Adrenal gland (tissue), 9 donors: ENCODE measurements at regions not wholly inside any gene's neighbourhood (a gene's known extent, or its start where the extent isn't known, plus 50 kb on each side); places are given as distances from the start of the nearest gene placed in this dataset.

ENCODE experiments used
- DNase-seq, 7 donors: peaks; one replicate each; pipeline ENCODE4 v3.0.0-alpha.2; 2019 to 2020
- H3K27ac ChIP-seq, 5 donors: fragments of 200-600 bp; sonication (generic) in 4 of 5; 1 replicate in 3 of 5; 2 replicates in 2 of 5; pipeline versions ENCODE4 v1.5.1 to v1.8.0; 2016 to 2020; ENCODE audit warnings: mild to moderate bottlenecking in 1 of 5
- H3K27me3 ChIP-seq: fragments of 200-600 bp; 2 replicates; pipeline ENCODE4 v1.8.0; 2021
- H3K36me3 ChIP-seq, 2 donors: fragments of 200-600 bp; replicated peaks in 1 of 2; 1 replicate in 1 of 2; 2 replicates in 1 of 2; pipeline versions ENCODE4 v1.5.1 to v1.8.0; 2018 to 2022
- H3K4me1 ChIP-seq, 2 donors: fragments of 200-600 bp; replicated peaks in 1 of 2; 1 replicate in 1 of 2; 2 replicates in 1 of 2; pipeline versions ENCODE4 v1.5.1 to v1.8.0; 2018 to 2021
- H3K4me3 ChIP-seq, 4 donors: fragments of 200-600 bp; sonication (generic) in 3 of 4; one replicate each; pipeline ENCODE4 v1.5.1; 2016 to 2018
- H3K9me3 ChIP-seq, 3 donors: fragments of 200-600 bp; sonication (generic) in 1 of 3; replicated peaks in 1 of 3; 1 replicate in 2 of 3; 2 replicates in 1 of 3; pipeline versions ENCODE4 v1.5.1 to v1.8.0; 2016 to 2021
- POLR2A ChIP-seq, 2 donors: fragments of 450-650 bp; IDR thresholded peaks; one replicate each; pipeline ENCODE4 v1.6.1; 2017; ENCODE audit warnings: antibody characterized with exemption in 2 of 2, mild to moderate bottlenecking in 2 of 2, moderate library complexity in 1 of 2
- WGBS, 4 donors: extraction: QIAGEN DNeasy Blood & Tissue Kit in 2 of 4; methylation state at CpG; one replicate each; pipeline versions ENCODE4 v1.1.5 to v1.1.7; 2013 to 2017; 5-methylcytosine and 5-hydroxymethylcytosine counted together
- intact Hi-C, 2 donors: fragments of 100-400 bp; cut with DNase I; formaldehyde crosslinking; loops; one replicate each; pipeline versions ENCODE4 v1.14.1 to v1.15.0; 2022 to 2023
- TF ChIP-seq, protein P1 (sequence below), 6 experiments: fragments of 450-650 bp in 4 of 6; fragments of 200-600 bp in 2 of 6; sonication (generic) in 1 of 6; IDR thresholded peaks; 1 replicate in 5 of 6; 2 replicates in 1 of 6; pipeline versions ENCODE4 v1.5.1 to v1.8.0; 2016 to 2021; ENCODE audit warnings: antibody characterized with exemption in 6 of 6, mild to moderate bottlenecking in 2 of 6, moderate library complexity in 1 of 6
- donor health status: healthy with polysubstance abuse.
- donor health status: Bipolar disorder and iron deficiency.
- donor health status: DM: yes; HTN: yes; CAD: no.
- donor health status: DM: no; HTN: no; CAD: no.
- donor health status: DM: no; HTN: no; CAD: no.

DNA sequence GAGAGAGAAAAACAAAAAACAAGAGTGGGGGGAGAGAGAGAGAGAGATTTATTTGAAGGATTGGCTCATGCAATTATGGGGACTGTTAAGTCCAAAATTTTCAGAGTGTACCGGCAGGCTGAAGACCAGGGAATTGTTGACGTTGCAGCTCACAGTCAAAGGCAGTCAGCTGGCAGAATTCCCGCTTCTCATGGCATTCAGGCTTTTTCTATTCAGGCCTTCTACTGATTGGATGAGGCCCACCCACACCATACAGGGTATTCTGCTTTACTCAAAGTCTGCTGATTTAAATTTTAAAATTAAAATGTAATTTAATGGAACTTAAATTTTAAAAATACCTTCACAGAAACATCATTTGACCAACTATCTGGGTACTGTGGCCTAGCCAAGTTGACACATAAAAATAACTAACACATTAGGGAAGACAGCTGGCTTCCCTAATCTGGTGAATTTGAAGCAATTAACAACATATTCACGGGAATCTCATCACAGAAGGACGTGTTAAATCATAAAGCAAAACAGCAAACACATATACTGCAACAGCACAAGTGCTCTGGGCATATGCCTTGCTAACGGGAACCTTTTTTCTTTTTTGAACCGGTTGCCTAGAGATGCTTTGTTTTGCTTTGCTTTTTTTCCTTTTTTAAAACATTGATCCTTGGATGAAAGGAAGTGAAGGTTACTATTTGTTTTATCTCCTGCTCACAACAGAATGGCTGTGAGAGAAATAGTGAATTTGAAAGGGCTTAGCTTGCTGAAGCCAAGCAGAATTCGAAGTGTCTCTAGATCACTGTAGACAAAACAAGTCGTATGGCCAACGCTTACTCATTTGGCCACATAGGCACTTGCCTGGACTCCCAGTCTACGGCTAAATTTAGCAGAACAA is 505.1 kb downstream of the IRS2 start:
- H3K4me1 ChIP-seq, result no peaks in the 10 kb centered on the region
- intact Hi-C loops, result no loop called here
- no peak for TF ChIP-seq POLR2A (IDR thresholded peaks at IDR 0.05)
- TF ChIP-seq, protein P1, sequence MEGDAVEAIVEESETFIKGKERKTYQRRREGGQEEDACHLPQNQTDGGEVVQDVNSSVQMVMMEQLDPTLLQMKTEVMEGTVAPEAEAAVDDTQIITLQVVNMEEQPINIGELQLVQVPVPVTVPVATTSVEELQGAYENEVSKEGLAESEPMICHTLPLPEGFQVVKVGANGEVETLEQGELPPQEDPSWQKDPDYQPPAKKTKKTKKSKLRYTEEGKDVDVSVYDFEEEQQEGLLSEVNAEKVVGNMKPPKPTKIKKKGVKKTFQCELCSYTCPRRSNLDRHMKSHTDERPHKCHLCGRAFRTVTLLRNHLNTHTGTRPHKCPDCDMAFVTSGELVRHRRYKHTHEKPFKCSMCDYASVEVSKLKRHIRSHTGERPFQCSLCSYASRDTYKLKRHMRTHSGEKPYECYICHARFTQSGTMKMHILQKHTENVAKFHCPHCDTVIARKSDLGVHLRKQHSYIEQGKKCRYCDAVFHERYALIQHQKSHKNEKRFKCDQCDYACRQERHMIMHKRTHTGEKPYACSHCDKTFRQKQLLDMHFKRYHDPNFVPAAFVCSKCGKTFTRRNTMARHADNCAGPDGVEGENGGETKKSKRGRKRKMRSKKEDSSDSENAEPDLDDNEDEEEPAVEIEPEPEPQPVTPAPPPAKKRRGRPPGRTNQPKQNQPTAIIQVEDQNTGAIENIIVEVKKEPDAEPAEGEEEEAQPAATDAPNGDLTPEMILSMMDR (IDR thresholded peaks at IDR 0.05), result no peak
- no peaks in the 10 kb centered on the region for H3K36me3 ChIP-seq
- no peaks in the 10 kb centered on the region for H3K27me3 ChIP-seq
- no peaks in the 10 kb centered on the region for H3K9me3 ChIP-seq
- no peak overlapping the region for H3K27ac ChIP-seq
- WGBS, 4 donors, result 66 to 78% (median 71%) methylated on average over 11 of the region's 11 CpGs
- DNase-seq, result peak in 2 of 7 donors; percentile 19 to 38
- no peak overlapping the region for H3K4me3 ChIP-seq

DNA sequence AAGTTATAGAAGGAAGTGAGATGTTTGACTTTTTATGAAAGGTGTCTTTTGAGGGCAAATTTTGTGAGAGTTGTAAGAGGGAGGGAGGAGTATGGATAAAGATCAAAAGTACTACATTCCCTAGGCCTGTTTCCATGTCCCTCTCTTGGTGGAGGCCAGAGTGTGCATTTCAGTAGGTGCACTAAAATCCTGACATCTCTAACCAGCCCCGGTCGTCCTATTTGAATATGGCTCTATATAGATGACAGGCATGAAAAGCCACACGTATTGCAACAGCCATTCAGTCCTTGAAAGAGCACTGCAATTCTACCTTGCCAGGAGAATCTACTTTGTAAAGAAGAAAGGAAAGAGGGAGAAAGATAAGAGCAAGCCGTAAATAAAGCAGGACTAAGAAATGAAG is 510.1 kb downstream of the IRS2 start:
- TF ChIP-seq, protein P1 (IDR thresholded peaks at IDR 0.05), result no peak
- TF ChIP-seq POLR2A (IDR thresholded peaks at IDR 0.05), result no peak
- Histone ChIP-seq H3K27me3 (no peaks in the 10 kb centered on the region), H3K27ac (no peak overlapping the region), H3K36me3 (no peaks in the 10 kb centered on the region), H3K4me3 (no peak overlapping the region), H3K4me1 (peaks cover 0 to 7% of the 10 kb centered on the region in 2 donors), H3K9me3 (no peaks in the 10 kb centered on the region)
- intact Hi-C loops, result no loop called here
- no peak for DNase-seq
- WGBS, 4 donors, result 76 to 86% (median 78%) methylated on average over 4 of the region's 4 CpGs

DNA sequence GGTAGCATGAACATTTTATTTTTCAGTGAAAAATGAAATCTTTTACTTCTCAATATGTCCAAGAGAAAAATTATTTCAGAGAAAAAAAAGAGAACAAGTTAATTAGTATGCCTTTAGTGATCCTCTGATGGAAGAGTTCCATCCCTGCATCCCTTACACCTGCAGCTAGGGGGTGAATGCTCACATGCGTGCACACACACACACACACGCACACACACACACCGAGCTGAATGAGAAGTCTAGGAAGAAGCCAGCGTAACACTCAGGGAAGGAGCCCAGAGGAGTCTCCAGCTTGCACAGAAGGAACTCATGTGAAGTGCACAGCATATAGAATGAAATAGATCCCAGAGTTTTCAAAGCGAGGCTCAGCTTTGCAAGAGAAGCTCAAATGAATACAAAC is 510.5 kb downstream of the IRS2 start:
- H3K36me3 ChIP-seq, result no peaks in the 10 kb centered on the region
- 69 to 91% (median 84%) methylated on average over 5 of the region's 5 CpGs for WGBS, 4 donors
- no peak overlapping the region for H3K4me3 ChIP-seq
- TF ChIP-seq, protein P1 (IDR thresholded peaks at IDR 0.05), result peak in 1 of 6 experiments; percentile 21
- TF ChIP-seq POLR2A (IDR thresholded peaks at IDR 0.05), result no peak
- H3K4me1 ChIP-seq, result peaks cover 0 to 7% of the 10 kb centered on the region in 2 donors
- H3K27me3 ChIP-seq, result no peaks in the 10 kb centered on the region
- H3K9me3 ChIP-seq, result no peaks in the 10 kb centered on the region
- no peak overlapping the region for H3K27ac ChIP-seq
- no peak for DNase-seq
- intact Hi-C loops, result no loop called here

DNA sequence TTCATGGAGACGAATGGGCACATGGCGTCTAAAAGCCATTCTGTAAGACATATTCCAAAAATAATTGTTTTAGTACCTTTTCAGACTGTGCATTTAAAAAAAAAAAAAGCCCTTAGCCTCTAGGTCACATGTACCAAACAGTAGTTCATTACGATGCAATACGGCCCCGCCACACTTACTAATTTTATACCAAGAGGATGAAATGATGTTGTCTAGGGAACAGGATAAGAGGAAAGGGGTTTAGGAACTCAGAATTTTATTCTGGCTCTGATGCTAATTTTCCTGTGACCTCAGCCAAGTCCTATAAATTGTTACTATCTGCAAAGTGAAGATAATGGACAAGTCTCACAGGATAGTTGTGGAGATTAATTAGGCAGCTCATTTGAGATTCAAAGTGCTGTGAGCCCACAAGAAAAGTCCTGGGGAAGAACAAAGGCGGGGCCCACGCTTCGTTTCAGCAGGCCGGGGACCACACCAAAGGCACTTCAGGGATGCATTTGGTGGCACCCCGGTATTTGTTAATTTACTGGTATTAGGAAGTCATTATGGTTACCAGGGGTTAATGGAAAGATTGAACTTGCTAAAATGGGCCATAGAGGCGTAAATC is 511.1 kb downstream of the IRS2 start:
- H3K4me3 ChIP-seq, result no peak overlapping the region
- no peak for DNase-seq
- intact Hi-C loops, result no loop called here
- WGBS, 4 donors, result 84 to 92% (median 86%) methylated on average over 11 of the region's 11 CpGs
- no peak for TF ChIP-seq POLR2A (IDR thresholded peaks at IDR 0.05)
- TF ChIP-seq, protein P1 (IDR thresholded peaks at IDR 0.05), result no peak
- H3K27ac ChIP-seq, result peak overlapping the region in 2 of 5 donors; percentile 41 to 44
- no peaks in the 10 kb centered on the region for H3K36me3 ChIP-seq
- no peaks in the 10 kb centered on the region for H3K9me3 ChIP-seq
- peaks cover 0 to 7% of the 10 kb centered on the region in 2 donors for H3K4me1 ChIP-seq
- no peaks in the 10 kb centered on the region for H3K27me3 ChIP-seq
